Naive thymus-derived CD8-positive, alpha-beta T cell (primary cell): ENCODE measurements at regions not wholly inside any gene's neighbourhood (a gene's known extent, or its start where the extent isn't known, plus 50 kb on each side); places are given as distances from the start of the nearest gene placed in this dataset.
A peak's percentile ranks its signal among the peaks of the same experiment; 100 is the strongest.

ENCODE experiments used
- ATAC-seq, 2 donors: fragments of 150-1000 bp; cut with Tn5 transposase in 1 of 2; sonication (Bioruptor Pico), chemical (Tn5 transposase) in 1 of 2; 1 replicate in 1 of 2; 2 replicates in 1 of 2; pipeline ENCODE4 v1.10.0; 2021; ENCODE audit warnings: mild to moderate bottlenecking in 2 of 2, moderate library complexity in 2 of 2
- POLR2A ChIA-PET: fragments of 350-600 bp; sonication (Branson Sonifier 250); formaldehyde crosslinking; loops from one replicate; lab custom pipeline; 2021; ENCODE audit warnings: antibody characterized with exemption; lab: Charles Lee
- DNase-seq, 10 donors: peaks; one replicate each; pipeline versions ENCODE4 v3.0.0 to v3.0.0-alpha.2; 2020 to 2022
- H3K27ac Mint-ChIP-seq, 10 donors: one replicate each; pipeline ENCODE4 v1.8.0; 2020 to 2022; ENCODE audit warnings: mild to moderate bottlenecking in 10 of 10, mixed read lengths in 10 of 10, moderate library complexity in 4 of 10, inconsistent platforms in 1 of 10
- H3K27me3 Mint-ChIP-seq, 5 donors: one replicate each; pipeline ENCODE4 v1.8.0; 2021 to 2022; ENCODE audit warnings: mixed read lengths in 5 of 5
- H3K36me3 Mint-ChIP-seq, 3 donors: one replicate each; pipeline ENCODE4 v1.8.0; 2020 to 2022; ENCODE audit warnings: mixed read lengths in 3 of 3, mild to moderate bottlenecking in 2 of 3, inconsistent platforms in 1 of 3
- H3K4me1 Mint-ChIP-seq, 4 donors: one replicate each; pipeline ENCODE4 v1.8.0; 2021 to 2022; ENCODE audit warnings: mixed read lengths in 4 of 4
- H3K4me3 Mint-ChIP-seq, 10 donors: one replicate each; pipeline ENCODE4 v1.8.0; 2020 to 2022; ENCODE audit warnings: mild to moderate bottlenecking in 10 of 10, mixed read lengths in 10 of 10, moderate library complexity in 6 of 10, inconsistent platforms in 1 of 10
- H3K9me3 Mint-ChIP-seq, 9 donors: one replicate each; pipeline ENCODE4 v1.8.0; 2020 to 2022; ENCODE audit warnings: mixed read lengths in 9 of 9, mild to moderate bottlenecking in 3 of 9, inconsistent platforms in 1 of 9, moderate library complexity in 1 of 9

GRCh38 chr1:239706245-239706892 is 320.0 kb downstream of the CHRM3 start:
- H3K4me1 Mint-ChIP-seq = peaks cover 8 to 26% (median 18%) of the 10 kb centered on the region in 4 donors
- no peak for ATAC-seq
- POLR2A ChIA-PET = interaction anchor here (1.4 kb wide), 1 partner anchor 12 kb away, joined by 3 read pairs; no protein-coding TSS in a partner anchor
- peaks cover 0 to 15% (median 4%) of the 10 kb centered on the region in 9 donors for H3K9me3 Mint-ChIP-seq
- peaks cover 37 to 57% (median 51%) of the 10 kb centered on the region in 3 donors for H3K36me3 Mint-ChIP-seq
- no peaks in the 10 kb centered on the region for H3K27me3 Mint-ChIP-seq
- H3K4me3 Mint-ChIP-seq = no peak overlapping the region
- peak overlapping the region in 6 of 10 donors; percentile 11 to 76 (median 24) for H3K27ac Mint-ChIP-seq
- no peak for DNase-seq

DNA sequence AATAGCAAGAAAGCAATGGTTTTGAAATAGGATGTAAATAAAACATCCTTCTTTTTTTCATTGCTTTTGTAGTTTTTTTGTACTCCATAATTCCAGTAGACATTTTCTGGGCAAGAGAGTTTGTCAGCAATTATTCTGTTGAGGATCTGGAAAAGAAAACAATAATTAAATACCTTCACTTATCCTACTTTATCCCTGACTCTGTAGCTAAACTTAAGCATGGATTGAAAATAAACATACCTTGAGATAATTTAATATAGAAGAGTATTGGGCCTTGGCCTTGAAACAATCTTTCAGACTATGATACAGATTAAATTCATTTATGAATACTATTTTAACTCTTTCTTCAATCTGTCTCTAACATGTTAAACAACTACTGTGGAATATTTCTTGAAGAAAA is 321.2 kb downstream of the CHRM3 start:
- H3K27ac Mint-ChIP-seq = peak overlapping the region in 5 of 10 donors; percentile 19 to 60 (median 28)

DNA sequence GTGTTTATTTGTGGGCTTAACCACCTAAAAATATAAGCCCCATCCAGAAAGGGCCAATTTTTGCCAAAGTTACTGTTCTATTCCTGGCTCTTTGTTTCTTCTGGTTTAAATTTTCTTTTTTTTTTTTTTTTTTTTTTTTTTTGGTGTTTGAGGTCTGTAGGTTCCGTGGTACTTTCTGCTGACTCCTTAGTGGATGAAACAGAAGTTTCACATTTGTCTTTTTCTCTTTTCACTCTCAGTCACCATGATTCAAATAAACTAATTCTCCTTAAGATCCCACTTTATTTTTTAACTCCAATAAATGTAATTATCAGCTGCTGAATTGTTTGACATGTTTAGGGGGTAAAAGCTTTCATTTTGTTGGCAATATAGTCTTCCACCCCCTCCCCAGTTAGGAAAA is 322.3 kb downstream of the CHRM3 start:
- H3K4me3 Mint-ChIP-seq = no peak overlapping the region
- H3K9me3 Mint-ChIP-seq = peaks cover 0 to 15% (median 0%) of the 10 kb centered on the region in 9 donors
- ATAC-seq = no peak
- H3K27me3 Mint-ChIP-seq = no peaks in the 10 kb centered on the region
- no peak for DNase-seq
- peak overlapping the region in 4 of 10 donors; percentile 24 to 80 (median 46) for H3K27ac Mint-ChIP-seq
- H3K4me1 Mint-ChIP-seq = peaks cover 13 to 31% (median 22%) of the 10 kb centered on the region in 4 donors
- POLR2A ChIA-PET = no interaction called here
- H3K36me3 Mint-ChIP-seq = peaks cover 40 to 59% (median 58%) of the 10 kb centered on the region in 3 donors

More for the DNA sequence above, 321.2 kb downstream of the CHRM3 start:
- Mint-ChIP-seq H3K36me3 (peaks cover 37 to 60% (median 60%) of the 10 kb centered on the region in 3 donors), H3K4me3 (no peak overlapping the region), H3K9me3 (peaks cover 0 to 15% (median 0%) of the 10 kb centered on the region in 9 donors), H3K4me1 (peaks cover 13 to 31% (median 21%) of the 10 kb centered on the region in 4 donors), H3K27me3 (no peaks in the 10 kb centered on the region)
- no peak for ATAC-seq
- no peak for DNase-seq
- POLR2A ChIA-PET = interaction anchor here (1.4 kb wide), 1 partner anchor 11 kb away, joined by 3 read pairs; no protein-coding TSS in a partner anchor

GRCh38 chr1:239711768-239712167 is 325.4 kb downstream of the CHRM3 start:
- Mint-ChIP-seq H3K27me3 (no peaks in the 10 kb centered on the region), H3K4me3 (no peak overlapping the region), H3K4me1 (peaks cover 5 to 23% (median 12%) of the 10 kb centered on the region in 4 donors), H3K36me3 (peaks cover 19 to 36% (median 35%) of the 10 kb centered on the region in 3 donors), H3K27ac (peak overlapping the region in 9 of 10 donors; percentile 23 to 88 (median 47)), H3K9me3 (peaks cover 0 to 15% (median 0%) of the 10 kb centered on the region in 9 donors)
- ATAC-seq (no peak), DNase-seq (no peak)
- POLR2A ChIA-PET = no interaction called here

- POLR2A ChIA-PET = interaction anchor here (1.2 kb wide), 1 partner anchor 19 kb away, joined by 4 read pairs; no protein-coding TSS in a partner anchor
- ATAC-seq = no peak
- H3K27me3 Mint-ChIP-seq = no peaks in the 10 kb centered on the region
- peaks cover 18 to 29% (median 21%) of the 10 kb centered on the region in 4 donors for H3K4me1 Mint-ChIP-seq
- H3K9me3 Mint-ChIP-seq = no peaks in the 10 kb centered on the region
- peak overlapping the region in 4 of 10 donors; percentile 96 to 99 (median 96) for H3K27ac Mint-ChIP-seq
- peak in 1 of 10 donors; percentile 8 for DNase-seq
- H3K4me3 Mint-ChIP-seq = peak overlapping the region in 3 of 10 donors; percentile 89 to 96 (median 94)
- H3K36me3 Mint-ChIP-seq = peaks cover 0 to 8% (median 0%) of the 10 kb centered on the region in 3 donors
Observed at GRCh38 chr1:239717097-239717917, 330.9 kb downstream of the CHRM3 start.

DNA sequence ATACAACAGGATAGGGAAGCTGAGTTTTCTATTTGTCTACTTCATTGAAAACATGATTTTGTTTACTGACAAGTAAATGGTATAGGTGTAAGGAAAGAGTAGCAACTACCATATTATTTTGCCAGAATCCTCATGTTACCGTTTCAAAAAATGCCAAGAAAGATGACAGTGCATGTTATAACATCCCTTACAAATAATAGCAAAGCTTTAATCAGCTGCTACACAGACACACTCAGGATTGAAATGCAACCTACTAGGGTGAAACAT is 331.5 kb downstream of the CHRM3 start:
- Mint-ChIP-seq H3K27me3 (no peaks in the 10 kb centered on the region), H3K27ac (peak overlapping the region in 4 of 10 donors; percentile 96 to 99 (median 96)), H3K4me1 (peaks cover 21 to 33% (median 23%) of the 10 kb centered on the region in 4 donors), H3K36me3 (peaks cover 0 to 5% (median 0%) of the 10 kb centered on the region in 3 donors), H3K4me3 (peak overlapping the region in 3 of 10 donors; percentile 89 to 96 (median 94)), H3K9me3 (no peaks in the 10 kb centered on the region)
- POLR2A ChIA-PET = interaction anchor here (1.2 kb wide), 1 partner anchor 18 kb away, joined by 4 read pairs; no protein-coding TSS in a partner anchor
- DNase-seq (peak in 1 of 10 donors; percentile 16), ATAC-seq (no peak)

- ATAC-seq (no peak), DNase-seq (no peak)
- H3K36me3 Mint-ChIP-seq = peaks cover 0 to 4% (median 0%) of the 10 kb centered on the region in 3 donors
- H3K27ac Mint-ChIP-seq = peak overlapping the region in 4 of 10 donors; percentile 96 to 99 (median 96)
- H3K4me3 Mint-ChIP-seq = peak overlapping the region in 3 of 10 donors; percentile 89 to 96 (median 94)
- POLR2A ChIA-PET = interaction anchor here (0.6 to 2.2 kb wide), 9 partner anchors 11 to 328 kb away, joined by 3 to 6 read pairs (median 3); no protein-coding TSS in a partner anchor
- peaks cover 21 to 40% (median 28%) of the 10 kb centered on the region in 4 donors for H3K4me1 Mint-ChIP-seq
- H3K27me3 Mint-ChIP-seq = no peaks in the 10 kb centered on the region
- no peaks in the 10 kb centered on the region for H3K9me3 Mint-ChIP-seq
Observed at GRCh38 chr1:239718571-239718970, 332.2 kb downstream of the CHRM3 start.

DNA sequence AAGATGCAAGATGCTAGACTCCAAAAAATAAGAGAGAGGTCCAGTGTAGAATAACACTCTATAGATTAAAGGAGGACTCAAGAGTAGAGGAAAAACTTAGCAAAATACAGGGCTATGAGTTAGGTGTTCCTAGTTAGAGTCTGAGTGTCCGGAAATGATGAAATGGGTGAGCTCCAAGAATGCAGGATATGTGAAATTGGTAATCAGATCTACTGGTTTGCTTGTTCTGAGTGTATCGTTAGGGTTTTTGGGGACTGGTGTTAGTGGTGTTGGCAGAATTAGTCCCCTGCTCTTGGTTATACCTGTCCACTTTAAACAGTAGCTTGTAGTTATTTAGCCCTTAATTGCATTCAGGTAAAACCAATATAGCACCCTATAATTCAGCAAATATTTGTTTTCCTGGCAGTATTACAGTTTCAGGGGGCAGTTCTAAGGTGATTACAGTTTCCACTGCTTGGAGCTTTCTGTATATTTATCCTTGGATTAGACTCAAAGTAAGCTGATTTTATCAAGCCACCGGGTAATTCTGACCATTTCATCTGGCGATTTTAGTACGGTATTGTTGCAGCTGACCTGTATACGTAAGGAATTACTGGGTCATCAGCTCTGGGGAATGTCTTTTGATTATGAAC is 332.7 kb downstream of the CHRM3 start:
- Mint-ChIP-seq H3K4me1 (peaks cover 21 to 45% (median 33%) of the 10 kb centered on the region in 4 donors), H3K9me3 (no peaks in the 10 kb centered on the region), H3K4me3 (peak overlapping the region in 3 of 10 donors; percentile 89 to 96 (median 94)), H3K27ac (peak overlapping the region in 4 of 10 donors; percentile 96 to 99 (median 96)), H3K27me3 (no peaks in the 10 kb centered on the region), H3K36me3 (peaks cover 0 to 4% (median 0%) of the 10 kb centered on the region in 3 donors)
- peak; percentile 45 for ATAC-seq
- peak in 3 of 10 donors; percentile 48 to 50 (median 50) for DNase-seq
- POLR2A ChIA-PET = interaction anchor here (0.6 to 2.2 kb wide), 13 partner anchors 10 to 328 kb away, joined by 3 to 6 read pairs (median 3); no protein-coding TSS in a partner anchor

GRCh38 chr1:239719642-239720258 is 333.4 kb downstream of the CHRM3 start:
- ATAC-seq = peak; percentile 87 to 89
- Mint-ChIP-seq H3K27me3 (no peaks in the 10 kb centered on the region), H3K27ac (peak overlapping the region in 4 of 10 donors; percentile 96 to 99 (median 96))

DNA sequence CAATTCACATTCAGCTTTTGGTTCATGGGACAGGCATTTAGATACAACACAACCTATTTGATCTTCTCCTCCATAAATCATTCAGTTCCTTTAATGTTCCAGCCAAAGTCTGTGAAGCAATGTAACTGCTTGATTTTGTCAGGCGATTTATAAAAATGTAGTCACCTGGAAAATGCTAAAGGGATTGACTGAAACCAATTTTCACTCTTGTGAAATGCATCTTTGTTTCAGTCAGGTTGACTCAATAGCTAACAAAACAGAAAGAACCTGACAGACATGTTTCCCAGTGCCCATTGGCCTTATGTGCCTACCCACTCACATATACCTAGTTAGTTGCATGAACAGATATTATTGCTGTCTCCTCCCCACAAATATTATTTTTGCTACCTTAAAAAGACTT is 335.7 kb downstream of the CHRM3 start:
- Mint-ChIP-seq H3K27me3 (no peaks in the 10 kb centered on the region), H3K36me3 (peaks cover 0 to 4% (median 0%) of the 10 kb centered on the region in 3 donors), H3K27ac (peak overlapping the region in 4 of 10 donors; percentile 93 to 99 (median 96)), H3K4me3 (peak overlapping the region in 3 of 10 donors; percentile 76 to 89 (median 86)), H3K4me1 (peaks cover 26 to 58% (median 49%) of the 10 kb centered on the region in 4 donors), H3K9me3 (no peaks in the 10 kb centered on the region)
- POLR2A ChIA-PET = no interaction called here
- DNase-seq (peak in 1 of 10 donors; percentile 10), ATAC-seq (no peak)

More at GRCh38 chr1:239719642-239720258, 333.4 kb downstream of the CHRM3 start:
- Mint-ChIP-seq H3K36me3 (peaks cover 0 to 4% (median 0%) of the 10 kb centered on the region in 3 donors), H3K9me3 (no peaks in the 10 kb centered on the region), H3K4me3 (peak overlapping the region in 3 of 10 donors; percentile 89 to 96 (median 94)), H3K4me1 (peaks cover 26 to 52% (median 40%) of the 10 kb centered on the region in 4 donors)
- DNase-seq = peak; percentile 8 to 88 (median 72)
- POLR2A ChIA-PET = interaction anchor here (0.6 to 2.2 kb wide), 10 partner anchors 9 to 132 kb away, joined by 3 to 6 read pairs (median 4); no protein-coding TSS in a partner anchor

GRCh38 chr1:239723776-239724367 is 337.5 kb downstream of the CHRM3 start:
- ATAC-seq (no peak), DNase-seq (peak in 1 of 10 donors; percentile 8)
- Mint-ChIP-seq H3K36me3 (peaks cover 0 to 19% (median 14%) of the 10 kb centered on the region in 3 donors), H3K9me3 (peaks cover 0 to 16% (median 6%) of the 10 kb centered on the region in 9 donors), H3K27ac (peak overlapping the region in 9 of 10 donors; percentile 38 to 88 (median 85)), H3K4me3 (peak overlapping the region in 8 of 10 donors; percentile 16 to 74 (median 50)), H3K27me3 (no peaks in the 10 kb centered on the region), H3K4me1 (peaks cover 20 to 57% (median 50%) of the 10 kb centered on the region in 4 donors)
- POLR2A ChIA-PET = no interaction called here
